ENCODE measurements at regions not wholly inside any gene's neighbourhood (a gene's known extent, or its start where the extent isn't known, plus 50 kb on each side); places are given as distances from the start of the nearest gene placed in this dataset.

DNA sequence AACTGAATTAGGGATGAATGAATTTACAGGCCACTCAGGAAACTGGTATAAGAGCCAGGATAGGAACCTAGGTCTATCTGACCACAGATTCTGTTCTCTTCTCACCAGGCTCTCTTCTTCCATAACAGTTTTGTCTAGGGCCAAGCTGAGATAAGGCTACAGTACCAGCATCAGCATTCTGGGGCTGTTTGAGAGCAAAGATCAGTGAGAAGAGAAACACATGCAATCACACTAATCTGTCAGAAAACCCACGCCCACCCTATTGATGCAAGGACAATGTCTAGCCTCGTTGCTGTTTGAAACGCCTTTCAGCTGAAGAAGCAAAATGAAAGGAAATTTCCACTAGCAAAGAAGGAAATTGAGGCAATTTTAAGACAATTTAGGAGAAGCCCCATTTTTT is 137.7 kb downstream of the LCA5 start (continued):
- TF ChIP-seq, protein P1, sequence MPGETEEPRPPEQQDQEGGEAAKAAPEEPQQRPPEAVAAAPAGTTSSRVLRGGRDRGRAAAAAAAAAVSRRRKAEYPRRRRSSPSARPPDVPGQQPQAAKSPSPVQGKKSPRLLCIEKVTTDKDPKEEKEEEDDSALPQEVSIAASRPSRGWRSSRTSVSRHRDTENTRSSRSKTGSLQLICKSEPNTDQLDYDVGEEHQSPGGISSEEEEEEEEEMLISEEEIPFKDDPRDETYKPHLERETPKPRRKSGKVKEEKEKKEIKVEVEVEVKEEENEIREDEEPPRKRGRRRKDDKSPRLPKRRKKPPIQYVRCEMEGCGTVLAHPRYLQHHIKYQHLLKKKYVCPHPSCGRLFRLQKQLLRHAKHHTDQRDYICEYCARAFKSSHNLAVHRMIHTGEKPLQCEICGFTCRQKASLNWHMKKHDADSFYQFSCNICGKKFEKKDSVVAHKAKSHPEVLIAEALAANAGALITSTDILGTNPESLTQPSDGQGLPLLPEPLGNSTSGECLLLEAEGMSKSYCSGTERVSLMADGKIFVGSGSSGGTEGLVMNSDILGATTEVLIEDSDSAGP (CRISPR knock-in tag; IDR thresholded peaks at IDR 0.05; ENCODE audit: borderline replicate concordance) = no peak
- TF ChIP-seq, protein P2, sequence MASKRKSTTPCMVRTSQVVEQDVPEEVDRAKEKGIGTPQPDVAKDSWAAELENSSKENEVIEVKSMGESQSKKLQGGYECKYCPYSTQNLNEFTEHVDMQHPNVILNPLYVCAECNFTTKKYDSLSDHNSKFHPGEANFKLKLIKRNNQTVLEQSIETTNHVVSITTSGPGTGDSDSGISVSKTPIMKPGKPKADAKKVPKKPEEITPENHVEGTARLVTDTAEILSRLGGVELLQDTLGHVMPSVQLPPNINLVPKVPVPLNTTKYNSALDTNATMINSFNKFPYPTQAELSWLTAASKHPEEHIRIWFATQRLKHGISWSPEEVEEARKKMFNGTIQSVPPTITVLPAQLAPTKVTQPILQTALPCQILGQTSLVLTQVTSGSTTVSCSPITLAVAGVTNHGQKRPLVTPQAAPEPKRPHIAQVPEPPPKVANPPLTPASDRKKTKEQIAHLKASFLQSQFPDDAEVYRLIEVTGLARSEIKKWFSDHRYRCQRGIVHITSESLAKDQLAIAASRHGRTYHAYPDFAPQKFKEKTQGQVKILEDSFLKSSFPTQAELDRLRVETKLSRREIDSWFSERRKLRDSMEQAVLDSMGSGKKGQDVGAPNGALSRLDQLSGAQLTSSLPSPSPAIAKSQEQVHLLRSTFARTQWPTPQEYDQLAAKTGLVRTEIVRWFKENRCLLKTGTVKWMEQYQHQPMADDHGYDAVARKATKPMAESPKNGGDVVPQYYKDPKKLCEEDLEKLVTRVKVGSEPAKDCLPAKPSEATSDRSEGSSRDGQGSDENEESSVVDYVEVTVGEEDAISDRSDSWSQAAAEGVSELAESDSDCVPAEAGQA (IDR thresholded peaks at IDR 0.05; ENCODE audit: low read depth) = no peak
- TF ChIP-seq, protein P2 (CRISPR knock-in tag; IDR thresholded peaks at IDR 0.05; ENCODE audit: borderline replicate concordance) = no peak
- TF ChIP-seq, protein P3, sequence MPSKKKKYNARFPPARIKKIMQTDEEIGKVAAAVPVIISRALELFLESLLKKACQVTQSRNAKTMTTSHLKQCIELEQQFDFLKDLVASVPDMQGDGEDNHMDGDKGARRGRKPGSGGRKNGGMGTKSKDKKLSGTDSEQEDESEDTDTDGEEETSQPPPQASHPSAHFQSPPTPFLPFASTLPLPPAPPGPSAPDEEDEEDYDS (CRISPR knock-in tag; IDR thresholded peaks at IDR 0.05) = no peak
- TF ChIP-seq SOX5 (CRISPR knock-in tag; IDR thresholded peaks at IDR 0.05; ENCODE audit: borderline replicate concordance) (peak; percentile 78), MED1 (CRISPR knock-in tag; IDR thresholded peaks at IDR 0.05) (0 out of 2 replicates have a peak, but pooled peaks have one; percentile 33), FOXA3 (CRISPR knock-in tag; IDR thresholded peaks at IDR 0.05) (peak; percentile 40), MYC (CRISPR knock-in tag; IDR thresholded peaks at IDR 0.05; ENCODE audit: borderline replicate concordance) (no peak), ATM (IDR thresholded peaks at IDR 0.05; ENCODE audit: borderline replicate concordance) (no peak), ZZZ3 (CRISPR knock-in tag; IDR thresholded peaks at IDR 0.05; ENCODE audit: borderline replicate concordance) (no peak), SMARCC2 (IDR thresholded peaks at IDR 0.05) (no peak), POGZ (CRISPR knock-in tag; IDR thresholded peaks at IDR 0.05) (no peak), STAG1 (CRISPR knock-in tag; IDR thresholded peaks at IDR 0.05) (0 out of 2 replicates have a peak, but pooled peaks have one; percentile 9), KLF16 (CRISPR knock-in tag; IDR thresholded peaks at IDR 0.05) (no peak)
- TF ChIP-seq, protein P4, sequence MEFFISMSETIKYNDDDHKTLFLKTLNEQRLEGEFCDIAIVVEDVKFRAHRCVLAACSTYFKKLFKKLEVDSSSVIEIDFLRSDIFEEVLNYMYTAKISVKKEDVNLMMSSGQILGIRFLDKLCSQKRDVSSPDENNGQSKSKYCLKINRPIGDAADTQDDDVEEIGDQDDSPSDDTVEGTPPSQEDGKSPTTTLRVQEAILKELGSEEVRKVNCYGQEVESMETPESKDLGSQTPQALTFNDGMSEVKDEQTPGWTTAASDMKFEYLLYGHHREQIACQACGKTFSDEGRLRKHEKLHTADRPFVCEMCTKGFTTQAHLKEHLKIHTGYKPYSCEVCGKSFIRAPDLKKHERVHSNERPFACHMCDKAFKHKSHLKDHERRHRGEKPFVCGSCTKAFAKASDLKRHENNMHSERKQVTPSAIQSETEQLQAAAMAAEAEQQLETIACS (CRISPR knock-in tag; IDR thresholded peaks at IDR 0.05) = no peak
- TF ChIP-seq, protein P5, sequence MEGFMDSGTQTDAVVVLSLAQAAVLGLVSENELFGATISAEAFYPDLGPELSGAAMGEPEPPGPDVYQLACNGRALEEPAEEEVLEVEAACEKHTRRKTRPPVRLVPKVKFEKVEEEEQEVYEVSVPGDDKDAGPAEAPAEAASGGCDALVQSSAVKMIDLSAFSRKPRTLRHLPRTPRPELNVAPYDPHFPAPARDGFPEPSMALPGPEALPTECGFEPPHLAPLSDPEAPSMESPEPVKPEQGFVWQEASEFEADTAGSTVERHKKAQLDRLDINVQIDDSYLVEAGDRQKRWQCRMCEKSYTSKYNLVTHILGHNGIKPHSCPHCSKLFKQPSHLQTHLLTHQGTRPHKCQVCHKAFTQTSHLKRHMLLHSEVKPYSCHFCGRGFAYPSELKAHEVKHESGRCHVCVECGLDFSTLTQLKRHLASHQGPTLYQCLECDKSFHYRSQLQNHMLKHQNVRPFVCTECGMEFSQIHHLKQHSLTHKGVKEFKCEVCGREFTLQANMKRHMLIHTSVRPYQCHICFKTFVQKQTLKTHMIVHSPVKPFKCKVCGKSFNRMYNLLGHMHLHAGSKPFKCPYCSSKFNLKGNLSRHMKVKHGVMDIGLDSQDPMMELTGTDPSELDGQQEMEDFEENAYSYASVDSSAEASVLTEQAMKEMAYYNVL (CRISPR knock-in tag; IDR thresholded peaks at IDR 0.05; ENCODE audit: borderline replicate concordance) = peak; percentile 50; the same call in 1 of the 2 replicates
- TF ChIP-seq, protein P6, sequence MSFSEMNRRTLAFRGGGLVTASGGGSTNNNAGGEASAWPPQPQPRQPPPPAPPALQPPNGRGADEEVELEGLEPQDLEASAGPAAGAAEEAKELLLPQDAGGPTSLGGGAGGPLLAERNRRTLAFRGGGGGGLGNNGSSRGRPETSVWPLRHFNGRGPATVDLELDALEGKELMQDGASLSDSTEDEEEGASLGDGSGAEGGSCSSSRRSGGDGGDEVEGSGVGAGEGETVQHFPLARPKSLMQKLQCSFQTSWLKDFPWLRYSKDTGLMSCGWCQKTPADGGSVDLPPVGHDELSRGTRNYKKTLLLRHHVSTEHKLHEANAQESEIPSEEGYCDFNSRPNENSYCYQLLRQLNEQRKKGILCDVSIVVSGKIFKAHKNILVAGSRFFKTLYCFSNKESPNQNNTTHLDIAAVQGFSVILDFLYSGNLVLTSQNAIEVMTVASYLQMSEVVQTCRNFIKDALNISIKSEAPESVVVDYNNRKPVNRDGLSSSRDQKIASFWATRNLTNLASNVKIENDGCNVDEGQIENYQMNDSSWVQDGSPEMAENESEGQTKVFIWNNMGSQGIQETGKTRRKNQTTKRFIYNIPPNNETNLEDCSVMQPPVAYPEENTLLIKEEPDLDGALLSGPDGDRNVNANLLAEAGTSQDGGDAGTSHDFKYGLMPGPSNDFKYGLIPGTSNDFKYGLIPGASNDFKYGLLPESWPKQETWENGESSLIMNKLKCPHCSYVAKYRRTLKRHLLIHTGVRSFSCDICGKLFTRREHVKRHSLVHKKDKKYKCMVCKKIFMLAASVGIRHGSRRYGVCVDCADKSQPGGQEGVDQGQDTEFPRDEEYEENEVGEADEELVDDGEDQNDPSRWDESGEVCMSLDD (CRISPR knock-in tag; IDR thresholded peaks at IDR 0.05; ENCODE audit: borderline replicate concordance) = no peak

Measured in HepG2 (cell line).